ENCODE measurements at regions not wholly inside any gene's neighbourhood (a gene's known extent, or its start where the extent isn't known, plus 50 kb on each side); places are given as distances from the start of the nearest gene placed in this dataset.

- intact Hi-C loops (cut with micrococcal nuclease), result no loop called here
- DNase-seq (no peak), ATAC-seq (no peak)
These were observed 58.8 kb upstream of the ZNF804B start for GRCh38 chr7:88700725-88701124.

- intact Hi-C loops (cut with micrococcal nuclease), result no loop called here
- ATAC-seq, result no peak
- no peak for DNase-seq
These were observed 65.3 kb upstream of the ZNF804B start for GRCh38 chr7:88694207-88694606.

GRCh38 chr7:88693131-88693530 lies 66.4 kb upstream of the ZNF804B start:
- no peak for DNase-seq
- intact Hi-C loops (cut with micrococcal nuclease), result no loop called here
- ATAC-seq, result no peak

- intact Hi-C loops (cut with micrococcal nuclease), result no loop called here
These were observed 67.0 kb upstream of the ZNF804B start for GRCh38 chr7:88692493-88692892.

GRCh38 chr7:88689821-88690220 lies 69.7 kb upstream of the ZNF804B start:
- intact Hi-C loops (cut with micrococcal nuclease), result no loop called here
- DNase-seq, result no peak
- ATAC-seq, result no peak

More at GRCh38 chr7:88692493-88692892, 67.0 kb upstream of the ZNF804B start:
- ATAC-seq (no peak), DNase-seq (no peak)

- no peak for DNase-seq
- intact Hi-C loops (cut with micrococcal nuclease), result no loop called here
- no peak for ATAC-seq
These were observed 71.3 kb upstream of the ZNF804B start for GRCh38 chr7:88688222-88688621.

- DNase-seq (no peak), ATAC-seq (no peak)
- intact Hi-C loops (cut with micrococcal nuclease), result no loop called here
These were observed 72.9 kb upstream of the ZNF804B start for GRCh38 chr7:88686468-88687229.

GRCh38 chr7:88681682-88682081 lies 77.8 kb upstream of the ZNF804B start:
- DNase-seq (no peak), ATAC-seq (no peak)
- intact Hi-C loops (cut with micrococcal nuclease), result no loop called here

GRCh38 chr7:88670536-88670935 lies 89.0 kb upstream of the ZNF804B start:
- no peak for ATAC-seq
- intact Hi-C loops (cut with micrococcal nuclease), result no loop called here

GRCh38 chr7:88669913-88670312 lies 89.6 kb upstream of the ZNF804B start:
- intact Hi-C loops (cut with micrococcal nuclease), result no loop called here
- no peak for ATAC-seq
- DNase-seq, result no peak

More at GRCh38 chr7:88670536-88670935, 89.0 kb upstream of the ZNF804B start:
- DNase-seq, result no peak

GRCh38 chr7:88668591-88668990 lies 90.9 kb upstream of the ZNF804B start:
- DNase-seq (no peak), ATAC-seq (no peak)
- intact Hi-C loops (cut with micrococcal nuclease), result no loop called here

GRCh38 chr7:88666626-88667025 lies 92.9 kb upstream of the ZNF804B start:
- DNase-seq, result no peak
- no peak for ATAC-seq
- intact Hi-C loops (cut with micrococcal nuclease), result no loop called here

- intact Hi-C loops (cut with micrococcal nuclease), result no loop called here
- DNase-seq, result no peak
- no peak for ATAC-seq
These were observed 93.5 kb upstream of the ZNF804B start for GRCh38 chr7:88665892-88666514.

- ATAC-seq (no peak), DNase-seq (no peak)
- intact Hi-C loops (cut with micrococcal nuclease), result no loop called here
These were observed 94.8 kb upstream of the ZNF804B start for GRCh38 chr7:88664630-88665233.

- DNase-seq (no peak), ATAC-seq (no peak)
- intact Hi-C loops (cut with micrococcal nuclease), result no loop called here
These were observed 97.6 kb upstream of the ZNF804B start for GRCh38 chr7:88661921-88662320.

- no peak for DNase-seq
- intact Hi-C loops (cut with micrococcal nuclease), result no loop called here
- no peak for ATAC-seq
These were observed 111.7 kb upstream of the ZNF804B start for GRCh38 chr7:88647825-88648224.

- ATAC-seq, result no peak
- intact Hi-C loops (cut with micrococcal nuclease), result no loop called here
- no peak for DNase-seq
These were observed 120.9 kb upstream of the ZNF804B start for GRCh38 chr7:88638583-88638982.

GRCh38 chr7:88637795-88638194 lies 121.7 kb upstream of the ZNF804B start:
- intact Hi-C loops (cut with micrococcal nuclease), result no loop called here
- ATAC-seq, result no peak

GRCh38 chr7:88635149-88635548 lies 124.4 kb upstream of the ZNF804B start:
- intact Hi-C loops (cut with micrococcal nuclease), result no loop called here
- ATAC-seq (no peak), DNase-seq (no peak)

More at GRCh38 chr7:88637795-88638194, 121.7 kb upstream of the ZNF804B start:
- DNase-seq, result no peak

- no peak for DNase-seq
- intact Hi-C loops (cut with micrococcal nuclease), result no loop called here
- ATAC-seq, result no peak
These were observed 129.9 kb upstream of the ZNF804B start for GRCh38 chr7:88629559-88629958.

Data from left ventricle myocardium superior (tissue), 1 donor.